ENCODE measurements at regions not wholly inside any gene's neighbourhood (a gene's known extent, or its start where the extent isn't known, plus 50 kb on each side); places are given as distances from the start of the nearest gene placed in this dataset.

- TF ChIP-seq POLR2A (IDR thresholded peaks at IDR 0.05; ENCODE audit: low read depth, low read length) (no peak), EZH2 (IDR thresholded peaks at IDR 0.05; ENCODE audit: borderline replicate concordance, low read depth, low read length, severe bottlenecking) (no peak), MAX (IDR thresholded peaks at IDR 0.05; ENCODE audit: insufficient read depth, insufficient read length) (no peak)
Measured at GRCh38 chr5:23053846-23054245, 200.7 kb upstream of the CDH12 start.
